ENCODE measurements at regions not wholly inside any gene's neighbourhood (a gene's known extent, or its start where the extent isn't known, plus 50 kb on each side); places are given as distances from the start of the nearest gene placed in this dataset.

DNA sequence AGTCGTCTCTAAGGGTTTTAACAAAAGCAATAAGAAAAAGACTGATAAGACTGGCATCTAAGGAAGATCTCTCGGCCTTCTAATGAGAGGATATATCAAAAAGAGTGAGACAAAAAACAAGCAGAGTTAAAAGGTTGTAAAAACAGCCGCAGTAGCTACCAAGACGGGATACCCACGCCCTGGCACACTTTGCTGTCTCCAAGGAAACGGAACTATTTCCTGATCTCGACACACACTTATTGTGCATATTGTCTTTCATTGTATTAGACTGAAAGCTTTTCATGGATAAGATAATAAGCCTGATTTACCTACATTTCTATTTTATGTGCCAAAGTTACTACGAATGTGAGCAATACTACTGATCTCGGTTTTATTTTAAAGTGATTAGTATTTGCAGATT is 161.5 kb upstream of the MCTP2 start:
- TF ChIP-seq, protein P1, sequence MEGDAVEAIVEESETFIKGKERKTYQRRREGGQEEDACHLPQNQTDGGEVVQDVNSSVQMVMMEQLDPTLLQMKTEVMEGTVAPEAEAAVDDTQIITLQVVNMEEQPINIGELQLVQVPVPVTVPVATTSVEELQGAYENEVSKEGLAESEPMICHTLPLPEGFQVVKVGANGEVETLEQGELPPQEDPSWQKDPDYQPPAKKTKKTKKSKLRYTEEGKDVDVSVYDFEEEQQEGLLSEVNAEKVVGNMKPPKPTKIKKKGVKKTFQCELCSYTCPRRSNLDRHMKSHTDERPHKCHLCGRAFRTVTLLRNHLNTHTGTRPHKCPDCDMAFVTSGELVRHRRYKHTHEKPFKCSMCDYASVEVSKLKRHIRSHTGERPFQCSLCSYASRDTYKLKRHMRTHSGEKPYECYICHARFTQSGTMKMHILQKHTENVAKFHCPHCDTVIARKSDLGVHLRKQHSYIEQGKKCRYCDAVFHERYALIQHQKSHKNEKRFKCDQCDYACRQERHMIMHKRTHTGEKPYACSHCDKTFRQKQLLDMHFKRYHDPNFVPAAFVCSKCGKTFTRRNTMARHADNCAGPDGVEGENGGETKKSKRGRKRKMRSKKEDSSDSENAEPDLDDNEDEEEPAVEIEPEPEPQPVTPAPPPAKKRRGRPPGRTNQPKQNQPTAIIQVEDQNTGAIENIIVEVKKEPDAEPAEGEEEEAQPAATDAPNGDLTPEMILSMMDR (IDR thresholded peaks at IDR 0.05 in 4 of 5, conservative IDR thresholded peaks at IDR 0.05 in 1 of 5) = no peak
- no peak for TF ChIP-seq POLR2A (IDR thresholded peaks at IDR 0.05)

Data from gastrocnemius medialis (tissue), 4 donors.